HEK293 (cell line): ENCODE measurements at regions not wholly inside any gene's neighbourhood (a gene's known extent, or its start where the extent isn't known, plus 50 kb on each side); places are given as distances from the start of the nearest gene placed in this dataset.
A peak's percentile ranks its signal among the peaks of the same experiment; 100 is the strongest.
"Not testable (repeated sequence)": the region's sequence is repeated elsewhere in the genome, so short reads cannot be mapped to it uniquely, and the experiment has no call there.

Source experiments
- CTCF ChIA-PET: fragments of 350-600 bp; formaldehyde crosslinking; extraction: SDS; loops from one replicate; lab custom pipeline; 2021; ENCODE audit warnings: antibody characterized with exemption; lab: Yijun Ruan, JAX
- POLR2A ChIA-PET: fragments of 300-600 bp; formaldehyde crosslinking; extraction: SDS; loops from one replicate; lab custom pipeline; 2020; ENCODE audit warnings: antibody characterized with exemption, inconsistent platforms; lab: Yijun Ruan, JAX
- H3K27ac ChIP-seq: fragments of 200-500 bp; sonication (Bioruptor generic); 2 replicates; pipeline ENCODE4 v1.5.1; 2014; ENCODE audit warnings: low read depth, low read length, control low read depth, inconsistent platforms; ENCODE audit errors: extremely low read depth
- H3K36me3 ChIP-seq, 2 experiments: fragments of 200-500 bp in 1 of 2; sonication (Bioruptor generic) in 1 of 2; 1 replicate in 1 of 2; 2 replicates in 1 of 2; pipeline ENCODE4 v1.5.1; 2014 to 2017; ENCODE audit warnings: inconsistent platforms in 2 of 2, low read length in 2 of 2; ENCODE audit not compliant: control insufficient read depth in 2 of 2, insufficient read depth in 1 of 2
- H3K4me1 ChIP-seq: fragments of 200-500 bp; sonication (Bioruptor generic); 2 replicates; pipeline ENCODE4 v1.5.1; 2014; ENCODE audit warnings: mild to moderate bottlenecking, low read length, inconsistent platforms; ENCODE audit not compliant: control insufficient read depth, insufficient read depth
- H3K4me3 ChIP-seq: 2 replicates; pipeline ENCODE4 v1.5.1; 2011; ENCODE audit warnings: low read depth, mild to moderate bottlenecking, control low read depth, low read length, moderate library complexity
- H3K9me3 ChIP-seq: fragments of 200-500 bp; sonication (Bioruptor generic); 2 replicates; pipeline ENCODE4 v1.5.1; 2014; ENCODE audit warnings: low read depth, low read length, inconsistent platforms; ENCODE audit not compliant: control insufficient read depth, insufficient read depth
- BCL11A ChIP-seq: fragments of 450-650 bp; formaldehyde crosslinking; IDR thresholded peaks from 2 replicates; pipeline ENCODE4 v1.5.1; 2016; ENCODE audit warnings: low read depth, missing biosample characterization, missing genetic modification characterization
- BCL11B ChIP-seq: fragments of 450-650 bp; formaldehyde crosslinking; IDR thresholded peaks from 2 replicates; pipeline ENCODE4 v1.5.1; 2016; ENCODE audit warnings: low read depth, missing biosample characterization, missing genetic modification characterization
- EGR2 ChIP-seq: fragments of 450-650 bp; formaldehyde crosslinking; IDR thresholded peaks from 2 replicates; pipeline ENCODE4 v1.5.1; 2016; ENCODE audit warnings: low read depth, missing biosample characterization, missing genetic modification characterization
- HOXC10 ChIP-seq: sonication (generic); formaldehyde crosslinking; IDR thresholded peaks from 2 replicates; pipeline ENCODE4 v1.8.1; 2023; ENCODE audit warnings: mild to moderate bottlenecking, missing genetic modification reagents
- MEIS1 ChIP-seq: sonication (generic); formaldehyde crosslinking; IDR thresholded peaks from 2 replicates; pipeline ENCODE4 v1.8.1; 2022; ENCODE audit warnings: missing genetic modification reagents, mild to moderate bottlenecking, borderline replicate concordance
- PRDM10 ChIP-seq: fragments of 450-650 bp; formaldehyde crosslinking; IDR thresholded peaks from 2 replicates; pipeline ENCODE4 v1.5.1; 2016; ENCODE audit warnings: missing biosample characterization, missing genetic modification characterization
- SCRT2 ChIP-seq: fragments of 450-650 bp; formaldehyde crosslinking; IDR thresholded peaks from 2 replicates; pipeline ENCODE4 v1.5.1; 2016; ENCODE audit warnings: missing biosample characterization, missing genetic modification characterization
- YY2 ChIP-seq: fragments of 450-650 bp; formaldehyde crosslinking; IDR thresholded peaks from 2 replicates; pipeline ENCODE4 v1.5.1; 2016; ENCODE audit warnings: missing biosample characterization, missing genetic modification characterization
- ZFP37 ChIP-seq: fragments of 450-650 bp; formaldehyde crosslinking; IDR thresholded peaks from 2 replicates; pipeline ENCODE4 v1.5.1; 2016; ENCODE audit warnings: missing biosample characterization, missing genetic modification characterization
- ZNF138 ChIP-seq: fragments of 450-650 bp; formaldehyde crosslinking; IDR thresholded peaks from 2 replicates; pipeline ENCODE4 v1.5.1; 2016; ENCODE audit warnings: missing biosample characterization, missing genetic modification characterization, borderline replicate concordance
- ZNF16 ChIP-seq: fragments of 450-650 bp; formaldehyde crosslinking; IDR thresholded peaks from 2 replicates; pipeline ENCODE4 v1.5.1; 2016; ENCODE audit warnings: low read depth, missing biosample characterization, missing genetic modification characterization
- ZNF2 ChIP-seq: fragments of 450-650 bp; formaldehyde crosslinking; IDR thresholded peaks from 2 replicates; pipeline ENCODE4 v1.5.1; 2016; ENCODE audit warnings: missing biosample characterization, missing genetic modification characterization
- ZNF202 ChIP-seq: fragments of 450-650 bp; formaldehyde crosslinking; IDR thresholded peaks from 2 replicates; pipeline ENCODE4 v1.5.1; 2016; ENCODE audit warnings: missing biosample characterization, missing genetic modification characterization, borderline replicate concordance
- ZNF26 ChIP-seq: fragments of 450-650 bp; formaldehyde crosslinking; IDR thresholded peaks from 2 replicates; pipeline ENCODE4 v1.5.1; 2016; ENCODE audit warnings: missing biosample characterization, missing genetic modification characterization
- ZNF266 ChIP-seq: fragments of 450-650 bp; formaldehyde crosslinking; IDR thresholded peaks from 2 replicates; pipeline ENCODE4 v1.5.1; 2016; ENCODE audit warnings: missing biosample characterization, missing genetic modification characterization, low read depth
- ZNF311 ChIP-seq: fragments of 450-650 bp; formaldehyde crosslinking; IDR thresholded peaks from 2 replicates; pipeline ENCODE4 v1.5.1; 2017; ENCODE audit warnings: missing biosample characterization, missing genetic modification characterization, borderline replicate concordance
- ZNF335 ChIP-seq: fragments of 450-650 bp; formaldehyde crosslinking; conservative IDR thresholded peaks from 2 replicates; pipeline ENCODE4 v1.5.1; 2016; ENCODE audit warnings: missing biosample characterization, missing genetic modification characterization
- ZNF341 ChIP-seq: fragments of 450-650 bp; formaldehyde crosslinking; IDR thresholded peaks from 2 replicates; pipeline ENCODE4; 2016; ENCODE audit warnings: low read depth, missing biosample characterization, missing genetic modification characterization
- ZNF366 ChIP-seq: fragments of 450-650 bp; formaldehyde crosslinking; conservative IDR thresholded peaks from 2 replicates; pipeline ENCODE4 v1.5.1; 2016; ENCODE audit warnings: missing biosample characterization, missing genetic modification characterization
- ZNF416 ChIP-seq: fragments of 450-650 bp; formaldehyde crosslinking; IDR thresholded peaks from 2 replicates; pipeline ENCODE4 v1.5.1; 2016; ENCODE audit warnings: missing biosample characterization, missing genetic modification characterization
- ZNF433 ChIP-seq: fragments of 450-650 bp; formaldehyde crosslinking; IDR thresholded peaks from 2 replicates; pipeline ENCODE4 v1.5.1; 2016; ENCODE audit warnings: missing biosample characterization, missing genetic modification characterization, low read depth
- ZNF521 ChIP-seq: fragments of 450-650 bp; formaldehyde crosslinking; IDR thresholded peaks from 2 replicates; pipeline ENCODE4 v1.5.1; 2017; ENCODE audit warnings: missing biosample characterization, mild to moderate bottlenecking, missing genetic modification characterization
- ZNF561 ChIP-seq: fragments of 450-650 bp; IDR thresholded peaks from 2 replicates; pipeline ENCODE4 v1.5.1; 2018; ENCODE audit warnings: missing biosample characterization, missing genetic modification characterization, borderline replicate concordance
- ZNF596 ChIP-seq: fragments of 450-650 bp; IDR thresholded peaks from 2 replicates; pipeline ENCODE4 v1.5.0; 2018; ENCODE audit warnings: missing biosample characterization, mild to moderate bottlenecking, missing genetic modification characterization, moderate library complexity
- ZNF623 ChIP-seq: fragments of 450-650 bp; formaldehyde crosslinking; IDR thresholded peaks from 2 replicates; pipeline ENCODE4 v1.5.1; 2016; ENCODE audit warnings: missing biosample characterization, missing genetic modification characterization
- ZNF626 ChIP-seq: fragments of 450-650 bp; sonication (Bioruptor Pico); formaldehyde crosslinking; IDR thresholded peaks from 2 replicates; pipeline ENCODE4 v1.5.1; 2018; ENCODE audit warnings: missing biosample characterization, missing genetic modification characterization, inconsistent platforms
- ZNF843 ChIP-seq: fragments of 450-650 bp; formaldehyde crosslinking; IDR thresholded peaks from 2 replicates; pipeline ENCODE4 v1.5.1; 2016; ENCODE audit warnings: missing biosample characterization, missing genetic modification characterization

- H3K9me3 ChIP-seq = no peaks in the 10 kb centered on the region
- POLR2A ChIA-PET = no interaction called here
- TF ChIP-seq ZNF416 (tag by site-specific recombination) = no peak
- TF ChIP-seq EGR2 (tag by site-specific recombination) = no peak
- TF ChIP-seq ZNF433 = no peak
- TF ChIP-seq BCL11A (tag by site-specific recombination) = no peak
- TF ChIP-seq ZNF596 (tag by site-specific recombination) = no peak
- no peak for TF ChIP-seq ZNF2 (tag by site-specific recombination)
- TF ChIP-seq YY2 (tag by site-specific recombination) = no peak
- TF ChIP-seq ZNF626 (tag by site-specific recombination) = no peak
- TF ChIP-seq ZNF16 (tag by site-specific recombination) = no peak
- no peak for TF ChIP-seq ZNF341 (tag by site-specific recombination)
- no peak for TF ChIP-seq ZFP37
- TF ChIP-seq ZNF26 (tag by site-specific recombination) = no peak
- TF ChIP-seq ZNF202 (tag by site-specific recombination) = no peak
- no peak for TF ChIP-seq ZNF521
- no peak for TF ChIP-seq ZNF843 (tag by site-specific recombination)
- TF ChIP-seq ZNF266 (tag by site-specific recombination) = no peak
- no peak for TF ChIP-seq ZNF561 (tag by site-specific recombination)
- TF ChIP-seq, all 188 proteins: peak for 0
- CTCF ChIA-PET = no interaction called here
- Histone ChIP-seq H3K4me3 (no peak overlapping the region), H3K27ac (no peak overlapping the region), H3K36me3 (no peaks in the 10 kb centered on the region), H3K4me1 (no peaks in the 10 kb centered on the region)
These were observed 151.6 kb downstream of the SEM1 start for GRCh38 chr7:96558093-96558492.

- H3K4me3 ChIP-seq, POLR2A ChIA-PET, H3K9me3 ChIP-seq, H3K27ac ChIP-seq, H3K4me1 ChIP-seq, CTCF ChIA-PET, H3K36me3 ChIP-seq: not testable (repeated sequence)
These were observed 152.0 kb downstream of the SEM1 start for GRCh38 chr7:96557598-96557997.

GRCh38 chr7:96548664-96549063 lies 161.0 kb downstream of the SEM1 start:
- no peak overlapping the region for H3K4me3 ChIP-seq
- TF ChIP-seq SCRT2 (tag by site-specific recombination) (peak; percentile 43; the same call in 1 of the 2 replicates), ZNF366 (tag by site-specific recombination) (no peak)
- POLR2A ChIA-PET = no interaction called here
- no peaks in the 10 kb centered on the region for H3K9me3 ChIP-seq
- CTCF ChIA-PET = no interaction called here
- peaks cover 7% of the 10 kb centered on the region; the same call in 1 of the 2 replicates for H3K4me1 ChIP-seq
- H3K27ac ChIP-seq = no peak overlapping the region
- no peaks in the 10 kb centered on the region for H3K36me3 ChIP-seq

GRCh38 chr7:96547371-96547811 lies 162.3 kb downstream of the SEM1 start:
- Histone ChIP-seq H3K4me1 (peaks cover 7% of the 10 kb centered on the region; the same call in 1 of the 2 replicates), H3K27ac (no peak overlapping the region), H3K4me3 (no peak overlapping the region), H3K36me3 (no peaks in the 10 kb centered on the region), H3K9me3 (no peaks in the 10 kb centered on the region)
- ChIA-PET POLR2A (no interaction called here), CTCF (interaction anchor here (0.5 to 0.8 kb wide), 3 partner anchors 47 to 472 kb away, joined by 3 to 4 read pairs (median 3); no protein-coding TSS in a partner anchor)
- TF ChIP-seq ZNF623 (tag by site-specific recombination) (no peak), PRDM10 (no peak), MEIS1 (CRISPR knock-in tag) (no peak), ZNF138 (no peak), BCL11B (no peak), ZNF335 (no peak), HOXC10 (CRISPR knock-in tag) (no peak), ZNF311 (tag by site-specific recombination) (no peak)
